Left renal cortex interstitium (tissue), 4 donors: ENCODE measurements at regions not wholly inside any gene's neighbourhood (a gene's known extent, or its start where the extent isn't known, plus 50 kb on each side); places are given as distances from the start of the nearest gene placed in this dataset.

ENCODE experiments used
- DNase-seq, 4 donors: peaks; one replicate each; pipeline ENCODE4 v3.0.0-alpha.2; 2013; ENCODE audit warnings: low read depth in 4 of 4, low spot score in 2 of 4, missing footprints in 1 of 4

- no peak for DNase-seq
Measured at GRCh38 chr13:50299546-50300249, 284.5 kb downstream of the KCNRG start.

GRCh38 chr13:50303963-50304721 is 288.9 kb downstream of the KCNRG start:
- no peak for DNase-seq

GRCh38 chr13:50306156-50306555 is 290.9 kb downstream of the KCNRG start:
- no peak for DNase-seq

GRCh38 chr13:50309318-50309717 is 294.1 kb downstream of the KCNRG start:
- no peak for DNase-seq

- DNase-seq = no peak
Measured at GRCh38 chr13:50309882-50310594, 294.8 kb downstream of the KCNRG start.

GRCh38 chr13:50310734-50311133 is 295.5 kb downstream of the KCNRG start:
- DNase-seq = no peak

- DNase-seq = no peak
Measured at GRCh38 chr13:50318887-50319286, 303.6 kb downstream of the KCNRG start.

- no peak for DNase-seq
Measured at GRCh38 chr13:50319635-50320255, 304.5 kb downstream of the KCNRG start.

- DNase-seq = no peak
Measured at GRCh38 chr13:50320271-50320862, 305.1 kb downstream of the KCNRG start.

- no peak for DNase-seq
Measured at GRCh38 chr13:50322006-50322405, 306.8 kb downstream of the KCNRG start.

GRCh38 chr13:50323440-50324065 is 308.3 kb downstream of the KCNRG start:
- no peak for DNase-seq

GRCh38 chr13:50326271-50326670 is 311.0 kb downstream of the KCNRG start:
- no peak for DNase-seq

- no peak for DNase-seq
Measured at GRCh38 chr13:50326811-50327210, 311.6 kb downstream of the KCNRG start.

- no peak for DNase-seq
Measured at GRCh38 chr13:50334115-50334778, 319.0 kb downstream of the KCNRG start.

- no peak for DNase-seq
Measured at GRCh38 chr13:50334944-50335343, 319.7 kb downstream of the KCNRG start.

GRCh38 chr13:50339271-50339670 is 324.0 kb downstream of the KCNRG start:
- DNase-seq = no peak

- DNase-seq = no peak
Measured at GRCh38 chr13:50340146-50340545, 324.9 kb downstream of the KCNRG start.

- no peak for DNase-seq
Measured at GRCh38 chr13:50340551-50341287, 325.5 kb downstream of the KCNRG start.

- DNase-seq = no peak
Measured at GRCh38 chr13:50341526-50341925, 326.3 kb downstream of the KCNRG start.
